Spinal cord (tissue), 9 donors: ENCODE measurements at regions not wholly inside any gene's neighbourhood (a gene's known extent, or its start where the extent isn't known, plus 50 kb on each side); places are given as distances from the start of the nearest gene placed in this dataset.
A peak's percentile ranks its signal among the peaks of the same experiment; 100 is the strongest.
"Not testable (repeated sequence)": the region's sequence is repeated elsewhere in the genome, so short reads cannot be mapped to it uniquely, and the experiment has no call there.

Source experiments
- DNase-seq, 6 donors: peaks; one replicate each; pipeline versions ENCODE4 v3.0.0 to v3.0.0-alpha.2; 2013 to 2015; ENCODE audit warnings: low spot score in 6 of 6, low read depth in 4 of 6
- H3K27ac ChIP-seq: one replicate; pipeline ENCODE4 v1.5.1; 2013; ENCODE audit warnings: low read depth, low read length, control low read depth
- H3K27me3 ChIP-seq: one replicate; pipeline ENCODE4 v1.6.1; 2013; ENCODE audit warnings: low read length; ENCODE audit not compliant: control insufficient read depth, insufficient read depth
- H3K36me3 ChIP-seq: one replicate; pipeline ENCODE4 v1.6.1; 2013; ENCODE audit warnings: low read length; ENCODE audit not compliant: control insufficient read depth, insufficient read depth
- H3K4me1 ChIP-seq: one replicate; pipeline ENCODE4 v1.6.1; 2013; ENCODE audit warnings: low read length; ENCODE audit not compliant: control insufficient read depth, insufficient read depth
- H3K4me3 ChIP-seq: one replicate; pipeline ENCODE4 v1.5.1; 2013; ENCODE audit warnings: low read depth, low read length, control low read depth
- H3K9me3 ChIP-seq: one replicate; pipeline ENCODE4 v1.6.1; 2013; ENCODE audit warnings: low read length; ENCODE audit not compliant: control insufficient read depth, insufficient read depth
- WGBS: methylation state at CpG from one replicate; pipeline ENCODE4 v1.1.5; 2013; ENCODE audit warnings: missing lambda C conversion rate; ENCODE audit not compliant: insufficient coverage; 5-methylcytosine and 5-hydroxymethylcytosine counted together
- donor health status: healthy.

DNA sequence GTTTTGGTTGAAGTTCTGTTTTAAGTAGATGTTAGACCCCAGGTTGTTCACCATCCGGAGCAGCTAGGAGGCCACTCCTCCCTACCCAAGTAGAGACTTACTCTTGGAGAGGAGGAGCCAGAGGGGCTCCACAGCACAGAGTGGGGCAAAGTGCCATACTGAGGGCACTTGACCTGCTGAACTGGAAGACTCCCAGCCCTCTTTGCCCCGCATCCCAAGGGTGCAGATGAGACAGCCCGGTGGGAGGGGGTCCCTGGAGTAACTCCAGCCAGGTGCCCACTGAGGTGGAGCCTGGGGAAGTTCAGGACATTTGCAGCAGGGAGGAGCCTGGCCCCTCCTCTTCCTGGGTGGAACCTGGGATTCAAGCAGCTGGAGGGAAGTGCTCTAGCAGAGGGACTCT lies 102.1 kb upstream of the GPR6 start:
- Histone ChIP-seq H3K27me3 (no peaks in the 10 kb centered on the region), H3K9me3 (no peaks in the 10 kb centered on the region), H3K27ac (no peak overlapping the region), H3K4me3 (no peak overlapping the region), H3K36me3 (no peaks in the 10 kb centered on the region), H3K4me1 (peaks cover 7% of the 10 kb centered on the region)
- WGBS: 96% methylated on average over 2 of the region's 3 CpGs
- DNase-seq: no peak

GRCh38 chr6:109877028-109878004 lies 100.8 kb upstream of the GPR6 start:
- peak in 1 of 6 donors; percentile 81 for DNase-seq
- no peak overlapping the region for H3K27ac ChIP-seq
- WGBS: 78% methylated on average over 6 of the region's 10 CpGs

GRCh38 chr6:109878005-109878690 lies 100.0 kb upstream of the GPR6 start:
- not testable (repeated sequence) for H3K4me3 ChIP-seq, H3K27ac ChIP-seq, H3K27me3 ChIP-seq, H3K36me3 ChIP-seq, DNase-seq, H3K4me1 ChIP-seq, H3K9me3 ChIP-seq
- WGBS: no CpG with 5 or more reads among the region's 9 CpGs

More at GRCh38 chr6:109877028-109878004, 100.8 kb upstream of the GPR6 start:
- Histone ChIP-seq H3K4me3 (no peak overlapping the region), H3K9me3 (no peaks in the 10 kb centered on the region), H3K27me3 (no peaks in the 10 kb centered on the region), H3K36me3 (no peaks in the 10 kb centered on the region), H3K4me1 (peaks cover 7% of the 10 kb centered on the region)

DNA sequence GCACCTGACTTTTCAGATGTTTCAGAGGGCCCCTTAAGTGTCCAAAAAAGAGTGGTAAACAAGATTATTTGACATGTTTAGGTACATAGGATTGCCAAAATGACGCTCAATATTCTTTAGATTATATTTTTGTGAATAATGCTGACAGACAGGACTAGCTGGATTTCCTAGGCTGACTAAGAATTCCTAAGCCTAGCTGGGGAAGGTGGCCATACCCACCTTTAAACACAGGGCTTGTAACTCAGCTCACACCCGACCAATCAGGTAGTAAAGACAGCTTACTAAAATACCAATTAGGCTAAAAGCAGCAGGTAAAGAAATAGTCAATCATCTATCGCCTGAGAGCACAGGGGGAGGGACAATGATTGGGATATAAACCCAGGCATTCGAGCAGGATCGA lies 99.0 kb upstream of the GPR6 start:
- not testable (repeated sequence) for H3K36me3 ChIP-seq, H3K4me3 ChIP-seq
- 93% methylated on average over 3 of the region's 5 CpGs for WGBS

DNA sequence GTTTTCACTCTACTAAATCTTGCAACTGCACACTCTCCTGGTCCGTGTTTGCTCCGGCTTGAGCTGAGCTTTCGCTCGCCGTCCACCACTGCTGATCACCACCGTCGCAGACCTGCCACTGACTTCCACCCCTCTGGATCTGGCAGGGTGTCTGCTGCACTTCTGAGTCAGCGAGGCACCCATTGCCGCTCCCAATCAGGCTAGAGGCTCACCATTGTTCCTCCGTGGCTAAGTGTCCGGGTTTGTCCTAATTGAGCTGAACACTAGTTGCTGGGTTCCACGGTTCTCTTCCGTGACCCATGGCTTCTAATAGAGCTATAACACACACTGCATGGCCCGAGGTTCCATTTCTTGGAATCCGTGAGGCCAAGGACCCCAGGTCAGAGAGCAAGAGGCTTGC lies 98.6 kb upstream of the GPR6 start:
- 94% methylated on average over 14 of the region's 15 CpGs for WGBS
- H3K36me3 ChIP-seq: no peaks in the 10 kb centered on the region
- H3K27ac ChIP-seq: no peak overlapping the region
- H3K4me3 ChIP-seq: no peak overlapping the region
- no peak for DNase-seq
- H3K4me1 ChIP-seq: peaks cover 7% of the 10 kb centered on the region
- no peaks in the 10 kb centered on the region for H3K9me3 ChIP-seq
- no peaks in the 10 kb centered on the region for H3K27me3 ChIP-seq

More for the DNA sequence above, 99.0 kb upstream of the GPR6 start:
- not testable (repeated sequence) for DNase-seq, H3K27me3 ChIP-seq, H3K27ac ChIP-seq, H3K4me1 ChIP-seq, H3K9me3 ChIP-seq

- H3K36me3 ChIP-seq, H3K27me3 ChIP-seq, DNase-seq, H3K9me3 ChIP-seq, H3K27ac ChIP-seq, H3K4me1 ChIP-seq, H3K4me3 ChIP-seq: not testable (repeated sequence)
- WGBS: 89% methylated on average over 16 of the region's 19 CpGs
Observed at GRCh38 chr6:109881069-109881468, 97.0 kb upstream of the GPR6 start.

DNA sequence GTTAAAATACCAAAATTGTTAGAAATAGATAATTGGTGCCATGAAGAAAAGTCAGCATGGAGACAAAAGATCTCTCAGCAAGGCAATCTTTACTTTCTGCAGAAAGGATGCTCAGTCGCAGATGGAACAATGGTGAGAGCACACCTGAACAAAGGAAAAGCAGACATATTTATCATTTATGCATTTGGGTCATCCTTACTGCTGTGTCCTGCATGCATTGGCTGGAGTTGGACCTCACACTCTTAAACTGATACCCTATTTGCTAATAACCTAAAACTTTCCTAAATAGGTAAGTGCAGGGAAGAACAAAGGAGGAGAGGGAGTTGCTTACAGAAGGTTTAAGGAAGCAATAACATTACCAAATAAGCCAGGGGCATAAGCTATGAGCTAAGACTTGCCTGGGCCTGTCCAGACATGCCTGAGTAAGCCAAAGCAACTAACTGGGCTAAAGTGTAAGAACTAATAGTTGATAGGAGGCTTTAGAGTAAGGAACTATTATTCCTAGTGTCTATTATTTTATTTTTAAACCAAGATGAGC lies 96.1 kb upstream of the GPR6 start:
- WGBS: no CpG with 5 or more reads among the region's 1 CpG

DNA sequence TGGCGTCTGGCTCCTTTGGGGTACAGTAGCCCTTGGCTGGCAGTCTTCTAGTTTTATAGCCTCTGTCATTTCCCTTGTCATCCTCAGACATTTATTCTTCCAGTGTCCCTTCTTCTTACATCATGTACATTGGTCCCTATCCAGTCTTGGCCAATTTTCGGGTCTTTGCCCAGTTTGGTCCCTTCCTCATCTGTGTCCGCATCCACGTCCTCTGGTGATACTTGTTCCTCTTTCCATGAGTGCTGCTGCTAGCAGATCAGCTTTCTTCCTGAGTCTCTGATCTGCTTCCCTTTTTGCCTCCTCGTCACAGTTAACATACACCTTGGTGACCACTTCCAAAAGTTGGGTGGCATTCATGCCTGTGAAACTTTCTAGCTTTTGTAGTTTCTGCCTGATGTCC lies 86.2 kb upstream of the GPR6 start:
- Histone ChIP-seq H3K27ac (no peak overlapping the region), H3K36me3 (no peaks in the 10 kb centered on the region), H3K4me3 (no peak overlapping the region), H3K9me3 (no peaks in the 10 kb centered on the region), H3K27me3 (no peaks in the 10 kb centered on the region), H3K4me1 (no peaks in the 10 kb centered on the region)
- DNase-seq: no peak
- WGBS: 91% methylated on average over 5 of the region's 5 CpGs

More for the DNA sequence above, 96.1 kb upstream of the GPR6 start:
- H3K27me3 ChIP-seq, H3K9me3 ChIP-seq, H3K27ac ChIP-seq, H3K4me3 ChIP-seq, DNase-seq, H3K4me1 ChIP-seq, H3K36me3 ChIP-seq: not testable (repeated sequence)

GRCh38 chr6:109892451-109893435 lies 85.4 kb upstream of the GPR6 start:
- 74% methylated on average over 8 of the region's 11 CpGs for WGBS
- no peaks in the 10 kb centered on the region for H3K36me3 ChIP-seq
- H3K4me1 ChIP-seq: no peaks in the 10 kb centered on the region
- DNase-seq: no peak
- H3K27ac ChIP-seq: no peak overlapping the region
- H3K4me3 ChIP-seq: no peak overlapping the region
- H3K27me3 ChIP-seq: no peaks in the 10 kb centered on the region
- H3K9me3 ChIP-seq: no peaks in the 10 kb centered on the region
